LNCAP (cell line): ENCODE measurements at regions not wholly inside any gene's neighbourhood (a gene's known extent, or its start where the extent isn't known, plus 50 kb on each side); places are given as distances from the start of the nearest gene placed in this dataset.

ENCODE experiments used
- TF ChIP-seq, protein P1 (sequence below): fragments of 450-650 bp; IDR thresholded peaks from 2 replicates; pipeline ENCODE4 v1.5.1; 2017; ENCODE audit warnings: mild to moderate bottlenecking

DNA sequence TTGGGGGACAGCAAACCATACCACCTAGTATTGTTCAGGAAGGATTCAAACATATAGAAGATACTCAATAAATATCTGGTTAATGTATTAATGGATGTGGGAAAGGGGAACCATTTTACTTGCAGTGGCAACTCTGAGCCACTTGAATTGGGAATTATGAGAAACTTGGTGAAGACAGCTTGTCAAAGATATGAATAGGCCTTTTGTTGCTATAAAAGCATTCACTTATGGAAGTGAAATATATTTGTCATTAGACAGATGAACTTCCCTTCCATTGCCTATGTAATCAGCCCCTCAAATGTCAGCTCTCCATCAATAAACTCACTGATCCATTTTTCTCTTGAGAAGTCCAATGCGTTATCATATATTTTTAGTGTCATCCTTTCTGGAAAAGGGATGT, 56.1 kb downstream of the GPR85 start:
- TF ChIP-seq, protein P1, sequence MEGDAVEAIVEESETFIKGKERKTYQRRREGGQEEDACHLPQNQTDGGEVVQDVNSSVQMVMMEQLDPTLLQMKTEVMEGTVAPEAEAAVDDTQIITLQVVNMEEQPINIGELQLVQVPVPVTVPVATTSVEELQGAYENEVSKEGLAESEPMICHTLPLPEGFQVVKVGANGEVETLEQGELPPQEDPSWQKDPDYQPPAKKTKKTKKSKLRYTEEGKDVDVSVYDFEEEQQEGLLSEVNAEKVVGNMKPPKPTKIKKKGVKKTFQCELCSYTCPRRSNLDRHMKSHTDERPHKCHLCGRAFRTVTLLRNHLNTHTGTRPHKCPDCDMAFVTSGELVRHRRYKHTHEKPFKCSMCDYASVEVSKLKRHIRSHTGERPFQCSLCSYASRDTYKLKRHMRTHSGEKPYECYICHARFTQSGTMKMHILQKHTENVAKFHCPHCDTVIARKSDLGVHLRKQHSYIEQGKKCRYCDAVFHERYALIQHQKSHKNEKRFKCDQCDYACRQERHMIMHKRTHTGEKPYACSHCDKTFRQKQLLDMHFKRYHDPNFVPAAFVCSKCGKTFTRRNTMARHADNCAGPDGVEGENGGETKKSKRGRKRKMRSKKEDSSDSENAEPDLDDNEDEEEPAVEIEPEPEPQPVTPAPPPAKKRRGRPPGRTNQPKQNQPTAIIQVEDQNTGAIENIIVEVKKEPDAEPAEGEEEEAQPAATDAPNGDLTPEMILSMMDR, result no peak

DNA sequence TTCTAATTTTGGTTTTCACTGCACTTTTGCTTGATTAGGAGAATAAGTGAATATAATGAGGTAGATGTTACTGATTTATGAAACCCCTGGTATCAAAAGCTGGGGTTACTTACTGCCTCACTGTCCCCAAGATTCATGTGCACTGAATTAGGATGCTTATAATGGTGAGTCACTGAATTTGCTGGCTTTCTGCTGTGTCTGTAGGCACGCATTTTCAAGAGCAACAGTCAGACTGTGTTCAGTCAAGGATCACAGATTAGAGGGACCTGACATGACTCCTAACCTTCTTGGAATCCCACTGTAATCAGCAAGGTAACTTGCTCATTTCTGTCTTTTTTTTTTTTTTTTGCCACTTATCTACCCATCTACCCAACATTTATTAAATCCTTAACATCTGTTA, 59.7 kb downstream of the GPR85 start:
- TF ChIP-seq, protein P1, result no peak

DNA sequence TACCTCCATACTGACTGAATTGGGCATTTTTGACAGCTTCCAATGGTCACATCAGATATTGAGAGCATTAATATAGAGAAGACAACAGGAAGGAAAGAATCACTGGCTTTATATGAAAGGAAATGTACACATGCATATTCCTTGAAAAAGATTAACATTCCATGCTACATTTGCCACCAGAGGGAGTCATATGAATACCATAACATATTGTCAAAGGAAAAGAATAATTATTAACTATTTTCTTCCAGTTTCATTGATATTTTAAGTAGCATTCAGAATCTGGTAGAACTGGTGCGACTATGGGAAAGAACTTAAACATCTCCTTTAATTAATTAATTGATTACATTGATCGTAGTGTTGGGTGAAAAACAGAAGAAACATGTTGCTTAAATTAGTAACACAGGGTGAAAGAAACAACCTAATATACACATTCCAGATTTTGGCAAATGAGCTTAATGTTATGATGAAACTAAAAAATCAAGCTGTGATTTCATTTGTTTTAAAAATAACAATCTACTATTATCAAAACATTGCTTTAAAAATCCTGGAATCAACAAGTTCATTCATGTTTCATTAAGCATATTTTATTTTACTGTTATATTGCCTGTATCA, 71.5 kb downstream of the GPR85 start:
- TF ChIP-seq, protein P1, result peak; percentile 62

DNA sequence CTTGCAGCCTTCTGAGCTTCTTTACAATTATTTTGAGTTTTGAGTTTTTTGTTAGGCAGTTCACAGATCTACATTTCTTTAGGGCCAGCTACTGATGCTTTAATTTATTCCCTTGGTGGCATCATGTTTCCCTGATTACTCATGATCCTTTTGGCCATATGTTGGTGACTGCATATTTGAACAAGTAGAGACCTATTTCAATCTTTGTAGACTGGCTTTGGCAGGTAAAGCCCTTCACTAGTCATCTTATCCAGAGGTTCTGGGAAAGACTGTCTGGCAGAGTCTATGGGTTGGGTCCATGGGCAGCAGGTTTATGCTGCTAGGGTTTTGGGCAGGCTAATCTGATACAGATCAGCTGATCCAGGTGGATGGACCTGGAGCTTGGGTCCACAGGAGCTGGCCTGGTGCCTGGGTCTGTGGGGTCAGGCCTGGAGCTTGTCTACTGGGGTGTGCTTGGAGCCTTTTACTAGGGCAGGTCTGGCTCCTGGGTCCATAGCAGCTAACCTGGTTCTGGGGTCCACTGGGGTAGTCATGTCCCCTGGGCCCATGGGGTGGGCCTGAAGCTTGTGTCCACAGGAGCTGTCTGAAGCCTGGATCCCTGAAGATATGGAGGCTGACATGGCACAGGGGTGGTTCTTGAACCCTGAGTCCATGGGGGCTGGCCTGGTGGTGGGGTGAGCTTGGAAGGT, 72.7 kb downstream of the GPR85 start:
- TF ChIP-seq, protein P1, result no peak

DNA sequence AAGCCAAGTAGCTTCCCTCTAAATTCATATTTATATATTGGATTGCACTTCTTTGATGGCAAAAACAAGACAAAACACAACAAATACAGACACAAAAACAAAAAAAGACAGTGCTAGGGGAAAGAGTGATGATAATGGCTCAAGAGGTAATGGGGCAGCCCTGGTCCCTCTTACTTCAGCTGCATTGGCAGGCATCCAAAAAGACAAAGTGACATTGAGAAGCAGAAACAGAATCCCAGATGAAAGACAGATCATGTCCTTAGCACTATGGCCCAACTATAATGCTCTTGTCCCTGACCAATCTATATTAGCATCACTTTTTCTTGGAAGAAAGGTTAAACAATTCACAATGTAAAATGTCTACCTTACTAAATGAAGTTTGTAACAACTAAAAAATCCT, 76.2 kb downstream of the GPR85 start:
- TF ChIP-seq, protein P1, result no peak

DNA sequence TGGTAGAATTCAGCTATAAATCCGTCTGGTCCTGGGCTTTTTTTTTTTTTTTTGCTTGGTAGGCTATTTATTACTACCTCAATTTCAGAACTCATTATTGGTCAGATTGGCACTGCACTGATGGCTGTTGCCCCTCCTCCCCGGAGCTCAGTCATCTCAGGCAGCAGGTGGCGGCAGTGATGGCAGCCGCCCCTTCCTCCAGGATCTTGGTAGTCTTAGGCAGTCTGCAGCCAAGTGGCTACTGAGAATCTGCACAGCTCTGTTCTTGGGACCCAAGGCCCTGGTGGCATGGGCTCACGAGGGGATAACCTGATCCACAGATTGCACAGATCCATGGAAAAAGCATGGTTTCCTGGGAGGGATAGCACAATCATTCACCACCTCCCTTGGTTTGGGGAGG, 77.9 kb downstream of the GPR85 start:
- TF ChIP-seq, protein P1, result no peak

DNA sequence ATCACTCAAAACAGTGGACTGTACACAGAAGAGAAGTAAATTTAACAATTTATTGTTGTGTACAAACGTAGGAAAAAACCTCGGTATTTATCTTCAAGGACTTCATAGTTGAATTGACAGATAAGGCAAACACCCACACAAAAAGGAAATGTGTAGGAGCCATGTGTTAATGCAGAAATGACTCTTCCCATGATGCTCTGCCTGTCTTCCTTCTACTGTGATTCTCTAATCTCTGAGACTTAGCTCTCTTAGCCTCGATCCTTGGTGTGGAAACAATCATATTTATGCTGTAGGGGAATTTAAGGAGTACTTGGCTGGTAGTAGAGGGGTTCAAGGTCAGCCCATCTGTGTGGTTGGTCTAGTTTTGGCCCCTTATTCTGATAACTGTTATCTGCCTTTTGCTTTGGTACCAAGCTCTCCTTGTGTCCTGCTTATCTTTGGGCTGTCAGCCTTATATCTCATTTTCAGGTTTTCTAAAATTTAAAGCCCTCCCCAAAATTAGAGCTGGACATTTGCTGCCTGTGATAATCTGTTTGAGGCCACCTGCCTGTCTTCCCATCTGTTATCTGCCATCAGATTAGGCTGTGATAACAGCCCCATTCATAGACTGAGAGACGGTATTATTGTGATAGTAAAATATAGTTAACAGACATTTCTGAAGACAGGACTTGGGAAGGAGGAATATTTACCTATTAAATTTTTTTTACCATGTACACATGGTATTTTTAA, 81.7 kb downstream of the GPR85 start:
- TF ChIP-seq, protein P1, result no peak
